ENCODE measurements at regions not wholly inside any gene's neighbourhood (a gene's known extent, or its start where the extent isn't known, plus 50 kb on each side); places are given as distances from the start of the nearest gene placed in this dataset.

- no peak for DNase-seq
- Histone ChIP-seq H3K4me3 (ENCODE audit: low read depth, low read length) (no peak overlapping the region), H3K27ac (ENCODE audit: insufficient read depth, low read length, poor library complexity, severe bottlenecking) (no peak overlapping the region), H3K36me3 (ENCODE audit: control insufficient read depth, insufficient read depth, low read length) (no peaks in the 10 kb centered on the region), H3K4me1 (ENCODE audit: control insufficient read depth, insufficient read depth, low read length, poor library complexity, severe bottlenecking) (no peaks in the 10 kb centered on the region), H3K27me3 (ENCODE audit: control insufficient read depth, insufficient read depth, low read length) (no peaks in the 10 kb centered on the region), H3K9me3 (ENCODE audit: control insufficient read depth in 2 of 2, low read length in 2 of 2) (peaks cover 0 to 5% of the 10 kb centered on the region in 2 experiments)
- Mint-ChIP-seq H3K4me3 (no peak overlapping the region), H3K27ac (no peak overlapping the region), H3K4me1 (no peaks in the 10 kb centered on the region), H3K9me3 (peaks cover 0 to 11% (median 4%) of the 10 kb centered on the region in 7 donors), H3K27me3 (no peaks in the 10 kb centered on the region), H3K36me3 (no peaks in the 10 kb centered on the region)
- ATAC-seq (ENCODE audit: low read depth in 2 of 2): no peak
Measured at GRCh38 chr9:80881940-80882339, 807.4 kb downstream of the TLE1 start.

GRCh38 chr9:80881320-80881719 is 808.0 kb downstream of the TLE1 start:
- Mint-ChIP-seq H3K4me3 (no peak overlapping the region), H3K27ac (no peak overlapping the region), H3K4me1 (no peaks in the 10 kb centered on the region), H3K36me3 (no peaks in the 10 kb centered on the region), H3K9me3 (peaks cover 2 to 11% (median 6%) of the 10 kb centered on the region in 7 donors), H3K27me3 (no peaks in the 10 kb centered on the region)
- ATAC-seq (ENCODE audit: low read depth in 2 of 2) (no peak), DNase-seq (no peak)
- no peaks in the 10 kb centered on the region for H3K4me1 ChIP-seq (ENCODE audit: control insufficient read depth, insufficient read depth, low read length, poor library complexity, severe bottlenecking)
- H3K36me3 ChIP-seq (ENCODE audit: control insufficient read depth, insufficient read depth, low read length): no peaks in the 10 kb centered on the region
- peaks cover 0 to 5% of the 10 kb centered on the region in 2 experiments for H3K9me3 ChIP-seq (ENCODE audit: control insufficient read depth in 2 of 2, low read length in 2 of 2)
- no peaks in the 10 kb centered on the region for H3K27me3 ChIP-seq (ENCODE audit: control insufficient read depth, insufficient read depth, low read length)
- H3K4me3 ChIP-seq (ENCODE audit: low read depth, low read length): no peak overlapping the region
- no peak overlapping the region for H3K27ac ChIP-seq (ENCODE audit: insufficient read depth, low read length, poor library complexity, severe bottlenecking)

- H3K36me3 Mint-ChIP-seq: no peaks in the 10 kb centered on the region
- Histone ChIP-seq H3K9me3 (ENCODE audit: control insufficient read depth in 2 of 2, low read length in 2 of 2) (peaks cover 0 to 10% of the 10 kb centered on the region in 2 experiments), H3K27ac (ENCODE audit: insufficient read depth, low read length, poor library complexity, severe bottlenecking) (no peak overlapping the region), H3K4me1 (ENCODE audit: control insufficient read depth, insufficient read depth, low read length, poor library complexity, severe bottlenecking) (no peaks in the 10 kb centered on the region), H3K36me3 (ENCODE audit: control insufficient read depth, insufficient read depth, low read length) (no peaks in the 10 kb centered on the region), H3K27me3 (ENCODE audit: control insufficient read depth, insufficient read depth, low read length) (no peaks in the 10 kb centered on the region), H3K4me3 (ENCODE audit: low read depth, low read length) (no peak overlapping the region)
- H3K27ac Mint-ChIP-seq: no peak overlapping the region
- H3K9me3 Mint-ChIP-seq: peaks cover 3 to 14% (median 10%) of the 10 kb centered on the region in 7 donors
- no peak for DNase-seq
- H3K4me1 Mint-ChIP-seq: no peaks in the 10 kb centered on the region
- ATAC-seq (ENCODE audit: low read depth in 2 of 2): no peak
- no peak overlapping the region for H3K4me3 Mint-ChIP-seq
- H3K27me3 Mint-ChIP-seq: no peaks in the 10 kb centered on the region
Measured at GRCh38 chr9:80878556-80878955, 810.8 kb downstream of the TLE1 start.

GRCh38 chr9:80875947-80876346 is 813.4 kb downstream of the TLE1 start:
- Mint-ChIP-seq H3K9me3 (peaks cover 3 to 14% (median 8%) of the 10 kb centered on the region in 7 donors), H3K27me3 (no peaks in the 10 kb centered on the region), H3K27ac (no peak overlapping the region), H3K4me3 (no peak overlapping the region), H3K4me1 (no peaks in the 10 kb centered on the region), H3K36me3 (no peaks in the 10 kb centered on the region)
- H3K36me3 ChIP-seq (ENCODE audit: control insufficient read depth, insufficient read depth, low read length): no peaks in the 10 kb centered on the region
- H3K9me3 ChIP-seq (ENCODE audit: control insufficient read depth in 2 of 2, low read length in 2 of 2): peaks cover 0 to 10% of the 10 kb centered on the region in 2 experiments
- no peak for ATAC-seq (ENCODE audit: low read depth in 2 of 2)
- H3K27ac ChIP-seq (ENCODE audit: insufficient read depth, low read length, poor library complexity, severe bottlenecking): no peak overlapping the region
- H3K4me3 ChIP-seq (ENCODE audit: low read depth, low read length): no peak overlapping the region
- no peaks in the 10 kb centered on the region for H3K27me3 ChIP-seq (ENCODE audit: control insufficient read depth, insufficient read depth, low read length)
- no peak for DNase-seq
- no peaks in the 10 kb centered on the region for H3K4me1 ChIP-seq (ENCODE audit: control insufficient read depth, insufficient read depth, low read length, poor library complexity, severe bottlenecking)

- ATAC-seq (ENCODE audit: low read depth in 2 of 2): no peak
- no peaks in the 10 kb centered on the region for H3K27me3 Mint-ChIP-seq
Measured at GRCh38 chr9:80874276-80874675, 815.1 kb downstream of the TLE1 start.

GRCh38 chr9:80873861-80874260 is 815.5 kb downstream of the TLE1 start:
- H3K4me1 Mint-ChIP-seq: no peaks in the 10 kb centered on the region
- H3K27ac Mint-ChIP-seq: no peak overlapping the region
- H3K36me3 Mint-ChIP-seq: no peaks in the 10 kb centered on the region
- no peak overlapping the region for H3K4me3 Mint-ChIP-seq
- peaks cover 0 to 5% of the 10 kb centered on the region in 2 experiments for H3K9me3 ChIP-seq (ENCODE audit: control insufficient read depth in 2 of 2, low read length in 2 of 2)
- DNase-seq (no peak), ATAC-seq (ENCODE audit: low read depth in 2 of 2) (no peak)
- no peak overlapping the region for H3K27ac ChIP-seq (ENCODE audit: insufficient read depth, low read length, poor library complexity, severe bottlenecking)
- no peaks in the 10 kb centered on the region for H3K36me3 ChIP-seq (ENCODE audit: control insufficient read depth, insufficient read depth, low read length)
- H3K4me1 ChIP-seq (ENCODE audit: control insufficient read depth, insufficient read depth, low read length, poor library complexity, severe bottlenecking): no peaks in the 10 kb centered on the region
- H3K27me3 Mint-ChIP-seq: no peaks in the 10 kb centered on the region
- no peaks in the 10 kb centered on the region for H3K27me3 ChIP-seq (ENCODE audit: control insufficient read depth, insufficient read depth, low read length)
- H3K9me3 Mint-ChIP-seq: peaks cover 3 to 14% (median 8%) of the 10 kb centered on the region in 7 donors
- no peak overlapping the region for H3K4me3 ChIP-seq (ENCODE audit: low read depth, low read length)

More at GRCh38 chr9:80874276-80874675, 815.1 kb downstream of the TLE1 start:
- peaks cover 0 to 5% of the 10 kb centered on the region in 2 experiments for H3K9me3 ChIP-seq (ENCODE audit: control insufficient read depth in 2 of 2, low read length in 2 of 2)
- no peak overlapping the region for H3K27ac Mint-ChIP-seq
- peaks cover 3 to 14% (median 8%) of the 10 kb centered on the region in 7 donors for H3K9me3 Mint-ChIP-seq
- H3K36me3 ChIP-seq (ENCODE audit: control insufficient read depth, insufficient read depth, low read length): no peaks in the 10 kb centered on the region
- no peaks in the 10 kb centered on the region for H3K4me1 ChIP-seq (ENCODE audit: control insufficient read depth, insufficient read depth, low read length, poor library complexity, severe bottlenecking)
- H3K36me3 Mint-ChIP-seq: no peaks in the 10 kb centered on the region
- H3K27me3 ChIP-seq (ENCODE audit: control insufficient read depth, insufficient read depth, low read length): no peaks in the 10 kb centered on the region
- no peak overlapping the region for H3K4me3 ChIP-seq (ENCODE audit: low read depth, low read length)
- H3K4me1 Mint-ChIP-seq: no peaks in the 10 kb centered on the region
- H3K27ac ChIP-seq (ENCODE audit: insufficient read depth, low read length, poor library complexity, severe bottlenecking): no peak overlapping the region
- H3K4me3 Mint-ChIP-seq: no peak overlapping the region
- DNase-seq: no peak

GRCh38 chr9:80871596-80871995 is 817.8 kb downstream of the TLE1 start:
- H3K4me1 Mint-ChIP-seq: no peaks in the 10 kb centered on the region
- no peaks in the 10 kb centered on the region for H3K27me3 Mint-ChIP-seq

GRCh38 chr9:80867731-80868130 is 821.6 kb downstream of the TLE1 start:
- Mint-ChIP-seq H3K4me3 (no peak overlapping the region), H3K36me3 (no peaks in the 10 kb centered on the region)

More at GRCh38 chr9:80871596-80871995, 817.8 kb downstream of the TLE1 start:
- H3K36me3 ChIP-seq (ENCODE audit: control insufficient read depth, insufficient read depth, low read length): no peaks in the 10 kb centered on the region
- no peaks in the 10 kb centered on the region for H3K36me3 Mint-ChIP-seq
- H3K9me3 Mint-ChIP-seq: peaks cover 2 to 27% (median 16%) of the 10 kb centered on the region in 7 donors
- no peak overlapping the region for H3K27ac ChIP-seq (ENCODE audit: insufficient read depth, low read length, poor library complexity, severe bottlenecking)
- H3K4me1 ChIP-seq (ENCODE audit: control insufficient read depth, insufficient read depth, low read length, poor library complexity, severe bottlenecking): no peaks in the 10 kb centered on the region
- no peaks in the 10 kb centered on the region for H3K27me3 ChIP-seq (ENCODE audit: control insufficient read depth, insufficient read depth, low read length)
- peaks cover 0 to 5% of the 10 kb centered on the region in 2 experiments for H3K9me3 ChIP-seq (ENCODE audit: control insufficient read depth in 2 of 2, low read length in 2 of 2)
- H3K4me3 ChIP-seq (ENCODE audit: low read depth, low read length): no peak overlapping the region
- no peak for DNase-seq
- no peak for ATAC-seq (ENCODE audit: low read depth in 2 of 2)
- H3K27ac Mint-ChIP-seq: no peak overlapping the region
- H3K4me3 Mint-ChIP-seq: no peak overlapping the region

More at GRCh38 chr9:80867731-80868130, 821.6 kb downstream of the TLE1 start:
- no peak overlapping the region for H3K4me3 ChIP-seq (ENCODE audit: low read depth, low read length)
- ATAC-seq (ENCODE audit: low read depth in 2 of 2) (no peak), DNase-seq (no peak)
- H3K9me3 Mint-ChIP-seq: peaks cover 3 to 28% (median 9%) of the 10 kb centered on the region in 7 donors
- H3K27ac Mint-ChIP-seq: no peak overlapping the region
- H3K4me1 ChIP-seq (ENCODE audit: control insufficient read depth, insufficient read depth, low read length, poor library complexity, severe bottlenecking): no peaks in the 10 kb centered on the region
- H3K27me3 ChIP-seq (ENCODE audit: control insufficient read depth, insufficient read depth, low read length): no peaks in the 10 kb centered on the region
- H3K36me3 ChIP-seq (ENCODE audit: control insufficient read depth, insufficient read depth, low read length): no peaks in the 10 kb centered on the region
- peaks cover 0 to 4% (median 0%) of the 10 kb centered on the region in 4 donors for H3K4me1 Mint-ChIP-seq
- H3K27ac ChIP-seq (ENCODE audit: insufficient read depth, low read length, poor library complexity, severe bottlenecking): no peak overlapping the region
- H3K9me3 ChIP-seq (ENCODE audit: control insufficient read depth in 2 of 2, low read length in 2 of 2): no peaks in the 10 kb centered on the region
- no peaks in the 10 kb centered on the region for H3K27me3 Mint-ChIP-seq

All from CD4-positive, CD25-positive, alpha-beta regulatory T cell (primary cell).